AG04450 (cell line): ENCODE measurements at regions not wholly inside any gene's neighbourhood (a gene's known extent, or its start where the extent isn't known, plus 50 kb on each side); places are given as distances from the start of the nearest gene placed in this dataset.

Experiments used
- CTCF ChIA-PET: fragments of 300-600, 350-600 bp; formaldehyde crosslinking; extraction: SDS; loops from one replicate; lab custom pipeline; 2022; ENCODE audit warnings: antibody characterized with exemption, inconsistent platforms; lab: Charles Lee
- POLR2A ChIA-PET: fragments of 350-600 bp; formaldehyde crosslinking; extraction: SDS; loops from one replicate; lab custom pipeline; 2021; ENCODE audit warnings: antibody characterized with exemption, inconsistent platforms; lab: Yijun Ruan, JAX
- DNase-seq: peaks from one replicate; pipeline ENCODE4 v3.0.0-alpha.2; 2011; ENCODE audit warnings: low read depth, low spot score
- H3K27ac ChIP-seq: one replicate; pipeline ENCODE4 v1.5.1; 2012; ENCODE audit warnings: low read depth, low read length, control low read depth
- H3K27me3 ChIP-seq: one replicate; pipeline ENCODE4 v1.6.0; 2012; ENCODE audit warnings: low read length; ENCODE audit not compliant: control insufficient read depth, insufficient read depth
- H3K4me3 ChIP-seq: 2 replicates; pipeline ENCODE4 v1.5.1; 2011; ENCODE audit warnings: mild to moderate bottlenecking, low read depth, low read length, control low read depth
- H3K9me3 ChIP-seq: 2 replicates; pipeline ENCODE4 v1.5.1; 2012; ENCODE audit warnings: low read length; ENCODE audit not compliant: control insufficient read depth, insufficient read depth
- CTCF ChIP-seq: IDR thresholded peaks from 2 replicates; pipeline ENCODE4 v1.5.1; 2011; ENCODE audit warnings: low read depth, low read length, control low read depth, inconsistent platforms

- no peaks in the 10 kb centered on the region for H3K9me3 ChIP-seq
- DNase-seq: no peak
- POLR2A ChIA-PET: no interaction called here
- H3K4me3 ChIP-seq: no peak overlapping the region
- TF ChIP-seq CTCF: no peak
- H3K27me3 ChIP-seq: no peaks in the 10 kb centered on the region
- CTCF ChIA-PET: no interaction called here
- no peak overlapping the region for H3K27ac ChIP-seq
Measured at GRCh38 chr5:17690473-17690872, 56.2 kb downstream of the TAF11L14 start.

GRCh38 chr5:17691762-17692161 is 57.5 kb downstream of the TAF11L14 start:
- no peak overlapping the region for H3K27ac ChIP-seq
- CTCF ChIA-PET: no interaction called here
- no peaks in the 10 kb centered on the region for H3K9me3 ChIP-seq
- no peak for DNase-seq
- POLR2A ChIA-PET: no interaction called here
- H3K4me3 ChIP-seq: no peak overlapping the region
- no peak for TF ChIP-seq CTCF
- H3K27me3 ChIP-seq: no peaks in the 10 kb centered on the region

GRCh38 chr5:17694371-17694770 is 60.1 kb downstream of the TAF11L14 start:
- Histone ChIP-seq H3K4me3 (no peak overlapping the region), H3K27ac (no peak overlapping the region), H3K27me3 (no peaks in the 10 kb centered on the region), H3K9me3 (no peaks in the 10 kb centered on the region)
- no peak for TF ChIP-seq CTCF
- no peak for DNase-seq
- ChIA-PET POLR2A (no interaction called here), CTCF (no interaction called here)

- DNase-seq: no peak
- H3K27me3 ChIP-seq: no peaks in the 10 kb centered on the region
- ChIA-PET CTCF (no interaction called here), POLR2A (no interaction called here)
- no peak for TF ChIP-seq CTCF
- no peak overlapping the region for H3K4me3 ChIP-seq
- no peak overlapping the region for H3K27ac ChIP-seq
- H3K9me3 ChIP-seq: no peaks in the 10 kb centered on the region
Measured at GRCh38 chr5:17694914-17695313, 60.7 kb downstream of the TAF11L14 start.

DNA sequence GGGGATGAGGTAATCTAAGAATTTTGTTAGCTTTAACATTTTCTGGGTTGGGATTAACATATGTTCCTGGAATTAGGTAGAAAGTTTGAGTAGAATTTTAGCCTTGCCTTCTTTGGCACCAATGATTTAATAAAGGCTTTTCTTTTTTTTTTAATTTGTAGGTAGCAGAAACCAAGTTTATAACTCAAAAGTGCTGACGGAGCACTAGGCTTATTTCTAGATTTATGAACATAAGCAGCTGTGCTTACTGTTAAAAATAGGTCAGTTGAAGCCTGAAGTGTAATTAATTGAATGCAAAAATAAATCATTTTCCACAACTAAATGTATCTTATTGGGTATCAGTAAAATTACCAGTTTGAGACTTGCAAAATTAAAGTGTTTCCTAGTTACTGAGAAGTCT is 62.4 kb downstream of the TAF11L14 start:
- ChIA-PET POLR2A (no interaction called here), CTCF (interaction anchor here (0.6 kb wide), 1 partner anchor 20 kb away, joined by 3 read pairs; no protein-coding TSS in a partner anchor)
- no peak for DNase-seq
- TF ChIP-seq CTCF: no peak
- Histone ChIP-seq H3K27me3 (no peaks in the 10 kb centered on the region), H3K4me3 (no peak overlapping the region), H3K9me3 (no peaks in the 10 kb centered on the region), H3K27ac (no peak overlapping the region)
